ENCODE measurements at regions not wholly inside any gene's neighbourhood (a gene's known extent, or its start where the extent isn't known, plus 50 kb on each side); places are given as distances from the start of the nearest gene placed in this dataset.

GRCh38 chr1:184900507-184900906 lies 73.8 kb downstream of the NIBAN1 start:
- TF ChIP-seq ZNF423 (CRISPR knock-in tag; IDR thresholded peaks at IDR 0.05) = no peak
- no peak for TF ChIP-seq KAT7 (CRISPR knock-in tag; IDR thresholded peaks at IDR 0.05; ENCODE audit: borderline replicate concordance)
- TF ChIP-seq ETV6 (CRISPR knock-in tag; IDR thresholded peaks at IDR 0.05) = no peak
- no peak for TF ChIP-seq CTCF (IDR thresholded peaks at IDR 0.05)
- no peak for TF ChIP-seq NFYB (CRISPR knock-in tag; conservative IDR thresholded peaks at IDR 0.05; ENCODE audit: low read depth)
- no peak for TF ChIP-seq NR2C2 (CRISPR knock-in tag; IDR thresholded peaks at IDR 0.05)
- no peak for TF ChIP-seq FOXJ3 (CRISPR knock-in tag; IDR thresholded peaks at IDR 0.05; ENCODE audit: borderline replicate concordance)
- no peak for TF ChIP-seq CREM (CRISPR knock-in tag; IDR thresholded peaks at IDR 0.05)

Measured in WTC11 (cell line).